HPDE6-E6E7 (cell line): ENCODE measurements at regions not wholly inside any gene's neighbourhood (a gene's known extent, or its start where the extent isn't known, plus 50 kb on each side); places are given as distances from the start of the nearest gene placed in this dataset.

Experiments
- DNase-seq: peaks from one replicate; pipeline ENCODE4 v3.0.0; 2011; ENCODE audit warnings: missing footprints; ENCODE audit errors: extremely low spot score

GRCh38 chr5:39815711-39816110, 390.9 kb upstream of the DAB2 start:
- no peak for DNase-seq

GRCh38 chr5:39811381-39811780, 386.6 kb upstream of the DAB2 start:
- no peak for DNase-seq

GRCh38 chr5:39808656-39809055, 383.9 kb upstream of the DAB2 start:
- DNase-seq = no peak

- no peak for DNase-seq
Observed at GRCh38 chr5:39801306-39801705, 376.5 kb upstream of the DAB2 start.

- DNase-seq = no peak
Observed at GRCh38 chr5:39800042-39800601, 375.3 kb upstream of the DAB2 start.

- DNase-seq = no peak
Observed at GRCh38 chr5:39799242-39799641, 374.5 kb upstream of the DAB2 start.

GRCh38 chr5:39794513-39795210, 369.9 kb upstream of the DAB2 start:
- DNase-seq = no peak

- no peak for DNase-seq
Observed at GRCh38 chr5:39785410-39785809, 360.6 kb upstream of the DAB2 start.

GRCh38 chr5:39783756-39784421, 359.1 kb upstream of the DAB2 start:
- no peak for DNase-seq

GRCh38 chr5:39780347-39780746, 355.6 kb upstream of the DAB2 start:
- DNase-seq = no peak

GRCh38 chr5:39779831-39780230, 355.1 kb upstream of the DAB2 start:
- no peak for DNase-seq

- DNase-seq = no peak
Observed at GRCh38 chr5:39775797-39776365, 351.1 kb upstream of the DAB2 start.

GRCh38 chr5:39775086-39775796, 350.5 kb upstream of the DAB2 start:
- DNase-seq = peak; percentile 12

- DNase-seq = no peak
Observed at GRCh38 chr5:39774605-39775004, 349.8 kb upstream of the DAB2 start.

GRCh38 chr5:39772307-39772706, 347.5 kb upstream of the DAB2 start:
- DNase-seq = no peak

GRCh38 chr5:39767916-39768315, 343.1 kb upstream of the DAB2 start:
- no peak for DNase-seq

GRCh38 chr5:39765366-39765765, 340.6 kb upstream of the DAB2 start:
- no peak for DNase-seq

- no peak for DNase-seq
Observed at GRCh38 chr5:39762761-39763160, 338.0 kb upstream of the DAB2 start.

- no peak for DNase-seq
Observed at GRCh38 chr5:39761199-39761950, 336.6 kb upstream of the DAB2 start.

- no peak for DNase-seq
Observed at GRCh38 chr5:39760385-39761198, 335.8 kb upstream of the DAB2 start.

GRCh38 chr5:39759701-39760100, 334.9 kb upstream of the DAB2 start:
- DNase-seq = no peak
